ENCODE measurements at regions not wholly inside any gene's neighbourhood (a gene's known extent, or its start where the extent isn't known, plus 50 kb on each side); places are given as distances from the start of the nearest gene placed in this dataset.

GRCh38 chr2:235319095-235319494 lies 174.7 kb upstream of the AGAP1 start:
- TF ChIP-seq ZFX (IDR thresholded peaks at IDR 0.05): no peak
- TF ChIP-seq CTCF (conservative IDR thresholded peaks at IDR 0.05): no peak

GRCh38 chr2:235320326-235320725 lies 173.5 kb upstream of the AGAP1 start:
- H3K27ac ChIP-seq: no peak overlapping the region
- TF ChIP-seq ZFX (IDR thresholded peaks at IDR 0.05) (no peak), CTCF (conservative IDR thresholded peaks at IDR 0.05) (no peak)

More at GRCh38 chr2:235319095-235319494, 174.7 kb upstream of the AGAP1 start:
- H3K27ac ChIP-seq: no peak overlapping the region

- H3K27ac ChIP-seq: no peak overlapping the region
- TF ChIP-seq ZFX (IDR thresholded peaks at IDR 0.05) (no peak), CTCF (conservative IDR thresholded peaks at IDR 0.05) (no peak)
Measured at GRCh38 chr2:235324324-235324723, 169.5 kb upstream of the AGAP1 start.

- no peak overlapping the region for H3K27ac ChIP-seq
- TF ChIP-seq CTCF (conservative IDR thresholded peaks at IDR 0.05) (no peak), ZFX (IDR thresholded peaks at IDR 0.05) (no peak)
Measured at GRCh38 chr2:235325151-235325550, 168.7 kb upstream of the AGAP1 start.

- TF ChIP-seq ZFX (IDR thresholded peaks at IDR 0.05) (no peak), CTCF (conservative IDR thresholded peaks at IDR 0.05) (no peak)
- no peak overlapping the region for H3K27ac ChIP-seq
Measured at GRCh38 chr2:235328991-235329390, 164.9 kb upstream of the AGAP1 start.

- TF ChIP-seq CTCF (conservative IDR thresholded peaks at IDR 0.05) (no peak), ZFX (IDR thresholded peaks at IDR 0.05) (no peak)
- H3K27ac ChIP-seq: no peak overlapping the region
Measured at GRCh38 chr2:235330775-235331451, 162.9 kb upstream of the AGAP1 start.

GRCh38 chr2:235332240-235332890 lies 161.5 kb upstream of the AGAP1 start:
- no peak overlapping the region for H3K27ac ChIP-seq
- no peak for TF ChIP-seq ZFX (IDR thresholded peaks at IDR 0.05)
- TF ChIP-seq CTCF (conservative IDR thresholded peaks at IDR 0.05): no peak
